ENCODE measurements at regions not wholly inside any gene's neighbourhood (a gene's known extent, or its start where the extent isn't known, plus 50 kb on each side); places are given as distances from the start of the nearest gene placed in this dataset.

DNA sequence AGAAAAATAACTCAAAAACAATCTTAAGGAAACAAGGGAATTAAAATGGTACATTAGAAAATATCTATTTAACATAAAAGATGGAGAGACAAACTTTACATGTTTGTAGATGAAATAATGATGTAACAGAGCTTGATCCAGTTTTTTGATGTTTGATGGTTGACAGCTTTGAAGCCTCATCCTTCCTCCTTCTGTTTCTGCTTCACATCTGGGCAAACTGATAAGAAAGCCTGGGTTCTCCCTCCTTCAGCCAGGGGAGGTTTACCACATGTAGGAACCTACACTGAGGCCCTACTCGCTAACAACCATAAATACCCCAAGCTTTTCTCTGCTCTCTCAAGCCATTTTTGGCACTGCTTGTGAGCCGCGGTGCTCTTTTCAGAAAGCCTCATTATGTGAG is 82.8 kb upstream of the ZNF32 start:
- no peak overlapping the region for H3K27ac ChIP-seq
- no peaks in the 10 kb centered on the region for H3K9me3 ChIP-seq
- H3K4me3 ChIP-seq, result no peak overlapping the region
- DNase-seq, result no peak
- TF ChIP-seq, protein P1, sequence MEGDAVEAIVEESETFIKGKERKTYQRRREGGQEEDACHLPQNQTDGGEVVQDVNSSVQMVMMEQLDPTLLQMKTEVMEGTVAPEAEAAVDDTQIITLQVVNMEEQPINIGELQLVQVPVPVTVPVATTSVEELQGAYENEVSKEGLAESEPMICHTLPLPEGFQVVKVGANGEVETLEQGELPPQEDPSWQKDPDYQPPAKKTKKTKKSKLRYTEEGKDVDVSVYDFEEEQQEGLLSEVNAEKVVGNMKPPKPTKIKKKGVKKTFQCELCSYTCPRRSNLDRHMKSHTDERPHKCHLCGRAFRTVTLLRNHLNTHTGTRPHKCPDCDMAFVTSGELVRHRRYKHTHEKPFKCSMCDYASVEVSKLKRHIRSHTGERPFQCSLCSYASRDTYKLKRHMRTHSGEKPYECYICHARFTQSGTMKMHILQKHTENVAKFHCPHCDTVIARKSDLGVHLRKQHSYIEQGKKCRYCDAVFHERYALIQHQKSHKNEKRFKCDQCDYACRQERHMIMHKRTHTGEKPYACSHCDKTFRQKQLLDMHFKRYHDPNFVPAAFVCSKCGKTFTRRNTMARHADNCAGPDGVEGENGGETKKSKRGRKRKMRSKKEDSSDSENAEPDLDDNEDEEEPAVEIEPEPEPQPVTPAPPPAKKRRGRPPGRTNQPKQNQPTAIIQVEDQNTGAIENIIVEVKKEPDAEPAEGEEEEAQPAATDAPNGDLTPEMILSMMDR (IDR thresholded peaks at IDR 0.05), result no peak
- H3K36me3 ChIP-seq, result no peaks in the 10 kb centered on the region
- no peak overlapping the region for H3K9ac ChIP-seq (ENCODE audit: low read depth in 2 of 2, low read length in 2 of 2)
- H3K4me1 ChIP-seq, result no peaks in the 10 kb centered on the region
- H3K27me3 ChIP-seq, result no peaks in the 10 kb centered on the region
- intact Hi-C loops (cut with DNase I), result no loop called here

DNA sequence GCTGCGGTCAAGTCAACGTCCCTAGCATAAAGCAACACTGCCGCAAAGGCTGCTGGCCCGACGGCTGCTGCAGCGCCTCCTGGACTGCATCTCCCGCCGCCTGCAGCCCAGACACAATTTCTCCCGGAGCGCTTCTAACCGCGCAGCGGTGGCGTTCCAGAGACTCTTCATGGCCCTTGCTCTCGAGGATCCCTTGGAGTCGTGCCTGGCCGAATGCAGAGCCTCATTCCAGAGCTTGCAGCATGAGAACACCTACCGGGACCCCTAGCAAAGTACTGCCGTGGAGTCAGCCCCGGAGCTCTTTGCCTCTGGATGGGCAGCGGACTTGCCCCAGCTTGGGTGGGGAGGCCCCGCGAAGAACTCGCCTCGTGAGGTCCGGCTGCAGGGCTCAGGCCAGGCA is 79.7 kb upstream of the ZNF32 start:
- TF ChIP-seq, protein P1 (IDR thresholded peaks at IDR 0.05), result no peak
- Histone ChIP-seq H3K27ac (no peak overlapping the region), H3K36me3 (no peaks in the 10 kb centered on the region), H3K4me1 (no peaks in the 10 kb centered on the region), H3K9me3 (no peaks in the 10 kb centered on the region), H3K4me3 (no peak overlapping the region), H3K27me3 (no peaks in the 10 kb centered on the region), H3K9ac (ENCODE audit: low read depth in 2 of 2, low read length in 2 of 2) (no peak overlapping the region)
- DNase-seq, result no peak
- intact Hi-C loops (cut with DNase I), result no loop called here

DNA sequence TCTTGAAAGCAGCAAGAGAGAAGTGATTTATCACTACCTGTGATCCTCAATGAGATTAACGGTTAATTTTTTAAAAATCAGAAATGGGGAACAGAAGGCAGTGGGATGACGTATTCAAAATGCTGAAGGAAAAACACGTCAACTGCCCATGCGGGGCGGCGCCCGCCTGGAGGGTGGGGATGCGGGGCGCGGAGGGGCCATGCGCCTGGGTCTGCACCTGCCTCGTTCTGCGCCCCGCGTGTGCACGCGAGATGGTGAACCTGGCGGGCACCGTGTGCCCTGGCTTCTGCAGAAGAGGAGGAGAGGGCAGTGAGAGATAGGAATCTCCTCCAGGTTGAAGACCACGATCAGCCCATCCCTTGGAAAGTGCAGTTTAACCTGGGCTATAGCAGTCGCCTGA is 79.3 kb upstream of the ZNF32 start:
- intact Hi-C loops (cut with DNase I), result no loop called here
- Histone ChIP-seq H3K36me3 (no peaks in the 10 kb centered on the region), H3K4me1 (no peaks in the 10 kb centered on the region), H3K27ac (no peak overlapping the region), H3K27me3 (no peaks in the 10 kb centered on the region), H3K9ac (ENCODE audit: low read depth in 2 of 2, low read length in 2 of 2) (no peak overlapping the region), H3K9me3 (no peaks in the 10 kb centered on the region), H3K4me3 (no peak overlapping the region)
- no peak for DNase-seq
- TF ChIP-seq, protein P1 (IDR thresholded peaks at IDR 0.05), result no peak

DNA sequence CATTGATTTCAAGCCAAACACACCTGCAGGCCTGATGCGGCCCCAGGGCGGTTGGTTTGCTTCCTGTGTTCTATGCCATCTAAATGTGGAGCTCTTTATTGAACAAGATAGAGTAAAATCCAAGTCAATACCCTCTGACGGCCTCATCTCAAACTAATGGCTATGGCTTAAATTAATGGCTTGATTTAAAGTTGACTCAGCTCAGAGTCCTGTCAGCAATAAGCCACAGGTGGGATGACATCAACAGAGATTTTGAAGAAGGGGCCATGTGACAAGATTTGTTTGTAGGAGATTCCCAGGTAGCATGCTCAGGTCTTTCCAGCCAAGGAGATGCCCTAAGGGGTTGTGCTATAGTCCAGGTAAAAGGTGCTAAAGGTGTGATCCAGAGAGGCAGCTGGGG is 66.7 kb upstream of the ZNF32 start:
- H3K9ac ChIP-seq (ENCODE audit: low read depth in 2 of 2, low read length in 2 of 2), result no peak overlapping the region
- no peaks in the 10 kb centered on the region for H3K36me3 ChIP-seq
- H3K9me3 ChIP-seq, result no peaks in the 10 kb centered on the region
- no peak overlapping the region for H3K4me3 ChIP-seq
- H3K4me1 ChIP-seq, result no peaks in the 10 kb centered on the region
- no peak for DNase-seq
- TF ChIP-seq, protein P1 (IDR thresholded peaks at IDR 0.05), result no peak
- H3K27me3 ChIP-seq, result no peaks in the 10 kb centered on the region
- intact Hi-C loops (cut with DNase I), result no loop called here
- H3K27ac ChIP-seq, result no peak overlapping the region

DNA sequence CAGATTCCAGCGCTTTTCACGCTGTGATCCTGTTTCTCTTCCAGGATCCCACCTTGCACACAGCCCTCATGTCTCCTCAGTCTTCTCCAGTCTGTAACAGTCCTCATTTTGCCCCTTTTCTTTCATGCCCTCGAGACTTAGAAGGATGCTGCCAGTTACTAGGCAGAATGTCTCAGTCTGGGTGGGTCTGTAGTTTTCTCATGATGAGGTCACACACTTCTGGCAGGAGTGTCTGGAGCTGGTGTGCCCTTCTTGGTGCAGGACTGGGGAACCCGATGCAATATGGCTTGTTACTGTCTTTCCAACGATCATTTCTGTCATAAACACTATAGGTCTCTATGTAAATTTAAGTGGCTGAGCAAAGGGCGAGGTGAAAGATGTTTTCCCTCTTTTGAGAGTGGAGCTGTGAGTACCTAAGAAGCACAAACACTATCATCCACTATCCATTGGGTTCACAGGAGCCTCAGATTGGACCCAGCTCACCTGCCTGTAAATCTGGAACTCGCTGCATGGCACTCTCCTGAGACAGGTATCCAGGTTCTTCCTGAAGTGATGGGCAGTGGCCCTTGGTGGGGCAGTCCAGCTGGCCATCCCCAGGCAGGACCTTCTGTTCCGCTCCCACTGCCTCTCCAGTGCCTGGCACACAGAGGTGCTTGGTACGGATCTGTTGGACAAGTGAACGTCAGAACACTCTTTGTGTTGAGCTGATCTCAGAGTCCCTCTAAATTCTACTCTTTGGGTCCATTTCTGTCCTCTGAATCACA is 64.3 kb upstream of the ZNF32 start:
- intact Hi-C loops (cut with DNase I), result no loop called here
- DNase-seq, result no peak

More for the DNA sequence above, 64.3 kb upstream of the ZNF32 start:
- Histone ChIP-seq H3K27me3 (no peaks in the 10 kb centered on the region), H3K9me3 (no peaks in the 10 kb centered on the region), H3K27ac (no peak overlapping the region), H3K4me3 (no peak overlapping the region), H3K4me1 (no peaks in the 10 kb centered on the region), H3K36me3 (no peaks in the 10 kb centered on the region), H3K9ac (ENCODE audit: low read depth in 2 of 2, low read length in 2 of 2) (no peak overlapping the region)
- TF ChIP-seq, protein P1 (IDR thresholded peaks at IDR 0.05), result no peak
